ENCODE measurements at regions not wholly inside any gene's neighbourhood (a gene's known extent, or its start where the extent isn't known, plus 50 kb on each side); places are given as distances from the start of the nearest gene placed in this dataset.

DNA sequence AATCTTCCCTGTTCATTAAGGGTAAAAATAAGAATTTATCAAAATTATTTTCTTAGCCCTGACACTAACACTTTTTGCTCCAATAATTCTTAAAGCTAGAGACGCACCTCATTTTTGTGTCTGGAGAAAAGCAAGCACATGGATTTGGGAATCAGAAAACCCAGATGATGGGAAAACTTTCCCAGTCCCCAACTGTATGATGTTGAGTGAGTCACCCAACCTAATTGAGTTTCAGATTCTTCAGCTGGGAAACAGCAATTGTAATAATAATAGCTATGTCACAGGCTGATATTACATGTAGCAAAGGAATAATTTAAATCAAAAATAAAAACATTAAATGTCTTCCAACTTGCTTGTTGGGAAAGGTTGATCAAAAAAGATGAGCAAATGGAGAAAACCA lies 159.0 kb downstream of the MIS18A start:
- peaks cover 8% of the 10 kb centered on the region; the same call in 1 of the 2 replicates for H3K4me1 ChIP-seq (ENCODE audit: low read length)
- H3K9ac ChIP-seq (ENCODE audit: low read length): no peak overlapping the region
- H3K79me2 ChIP-seq (ENCODE audit: low read length): no peaks in the 10 kb centered on the region
- no peaks in the 10 kb centered on the region for H3K27me3 ChIP-seq (ENCODE audit: low read depth, low read length)
- no peaks in the 10 kb centered on the region for H3K36me3 ChIP-seq (replicated peaks; ENCODE audit: low read depth, low read length)
- no peaks in the 10 kb centered on the region; the same call in 1 of the 2 replicates for H3K9me3 ChIP-seq (ENCODE audit: insufficient read depth, low read length)
- H3K4me2 ChIP-seq (ENCODE audit: low read length): no peak overlapping the region
- H3K4me3 ChIP-seq (ENCODE audit: low read length): no peak overlapping the region
- TF ChIP-seq, protein P1, sequence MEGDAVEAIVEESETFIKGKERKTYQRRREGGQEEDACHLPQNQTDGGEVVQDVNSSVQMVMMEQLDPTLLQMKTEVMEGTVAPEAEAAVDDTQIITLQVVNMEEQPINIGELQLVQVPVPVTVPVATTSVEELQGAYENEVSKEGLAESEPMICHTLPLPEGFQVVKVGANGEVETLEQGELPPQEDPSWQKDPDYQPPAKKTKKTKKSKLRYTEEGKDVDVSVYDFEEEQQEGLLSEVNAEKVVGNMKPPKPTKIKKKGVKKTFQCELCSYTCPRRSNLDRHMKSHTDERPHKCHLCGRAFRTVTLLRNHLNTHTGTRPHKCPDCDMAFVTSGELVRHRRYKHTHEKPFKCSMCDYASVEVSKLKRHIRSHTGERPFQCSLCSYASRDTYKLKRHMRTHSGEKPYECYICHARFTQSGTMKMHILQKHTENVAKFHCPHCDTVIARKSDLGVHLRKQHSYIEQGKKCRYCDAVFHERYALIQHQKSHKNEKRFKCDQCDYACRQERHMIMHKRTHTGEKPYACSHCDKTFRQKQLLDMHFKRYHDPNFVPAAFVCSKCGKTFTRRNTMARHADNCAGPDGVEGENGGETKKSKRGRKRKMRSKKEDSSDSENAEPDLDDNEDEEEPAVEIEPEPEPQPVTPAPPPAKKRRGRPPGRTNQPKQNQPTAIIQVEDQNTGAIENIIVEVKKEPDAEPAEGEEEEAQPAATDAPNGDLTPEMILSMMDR (IDR thresholded peaks at IDR 0.05; ENCODE audit: low read depth, low read length): no peak
- TF ChIP-seq EZH2phosphoT487 (IDR thresholded peaks at IDR 0.05; ENCODE audit: low read depth): no peak
- H4K20me1 ChIP-seq (ENCODE audit: insufficient read depth, low read length): no peaks in the 10 kb centered on the region
- no peak overlapping the region for H3K27ac ChIP-seq (ENCODE audit: low read length)
- H2AFZ ChIP-seq (ENCODE audit: low read depth, low read length): no peak overlapping the region

GRCh38 chr21:32119389-32119788 lies 159.5 kb downstream of the MIS18A start:
- TF ChIP-seq EZH2phosphoT487 (IDR thresholded peaks at IDR 0.05; ENCODE audit: low read depth): no peak
- TF ChIP-seq, protein P1 (IDR thresholded peaks at IDR 0.05; ENCODE audit: low read depth, low read length): no peak
- H3K4me1 ChIP-seq (ENCODE audit: low read length): peaks cover 8% of the 10 kb centered on the region; the same call in 1 of the 2 replicates
- H2AFZ ChIP-seq (ENCODE audit: low read depth, low read length): no peak overlapping the region
- no peaks in the 10 kb centered on the region for H3K27me3 ChIP-seq (ENCODE audit: low read depth, low read length)
- H3K4me2 ChIP-seq (ENCODE audit: low read length): no peak overlapping the region
- H3K9me3 ChIP-seq (ENCODE audit: insufficient read depth, low read length): no peaks in the 10 kb centered on the region; the same call in 1 of the 2 replicates
- H3K27ac ChIP-seq (ENCODE audit: low read length): no peak overlapping the region
- no peak overlapping the region for H3K9ac ChIP-seq (ENCODE audit: low read length)
- H3K4me3 ChIP-seq (ENCODE audit: low read length): no peak overlapping the region
- no peaks in the 10 kb centered on the region for H3K36me3 ChIP-seq (replicated peaks; ENCODE audit: low read depth, low read length)
- H3K79me2 ChIP-seq (ENCODE audit: low read length): no peaks in the 10 kb centered on the region
- H4K20me1 ChIP-seq (ENCODE audit: insufficient read depth, low read length): no peaks in the 10 kb centered on the region

- no peaks in the 10 kb centered on the region for H4K20me1 ChIP-seq (ENCODE audit: insufficient read depth, low read length)
- H2AFZ ChIP-seq (ENCODE audit: low read depth, low read length): no peak overlapping the region
- H3K27ac ChIP-seq (ENCODE audit: low read length): no peak overlapping the region
- TF ChIP-seq, protein P1 (IDR thresholded peaks at IDR 0.05; ENCODE audit: low read depth, low read length): no peak
- no peak for TF ChIP-seq EZH2phosphoT487 (IDR thresholded peaks at IDR 0.05; ENCODE audit: low read depth)
- H3K4me2 ChIP-seq (ENCODE audit: low read length): no peak overlapping the region
- no peaks in the 10 kb centered on the region for H3K4me1 ChIP-seq (ENCODE audit: low read length)
- peaks cover 22% of the 10 kb centered on the region for H3K27me3 ChIP-seq (ENCODE audit: low read depth, low read length)
- no peaks in the 10 kb centered on the region for H3K9me3 ChIP-seq (ENCODE audit: insufficient read depth, low read length)
- H3K4me3 ChIP-seq (ENCODE audit: low read length): no peak overlapping the region
- no peaks in the 10 kb centered on the region for H3K79me2 ChIP-seq (ENCODE audit: low read length)
- no peak overlapping the region for H3K9ac ChIP-seq (ENCODE audit: low read length)
- H3K36me3 ChIP-seq (replicated peaks; ENCODE audit: low read depth, low read length): no peaks in the 10 kb centered on the region
Observed at GRCh38 chr21:32114419-32115035, 164.3 kb downstream of the MIS18A start.

DNA sequence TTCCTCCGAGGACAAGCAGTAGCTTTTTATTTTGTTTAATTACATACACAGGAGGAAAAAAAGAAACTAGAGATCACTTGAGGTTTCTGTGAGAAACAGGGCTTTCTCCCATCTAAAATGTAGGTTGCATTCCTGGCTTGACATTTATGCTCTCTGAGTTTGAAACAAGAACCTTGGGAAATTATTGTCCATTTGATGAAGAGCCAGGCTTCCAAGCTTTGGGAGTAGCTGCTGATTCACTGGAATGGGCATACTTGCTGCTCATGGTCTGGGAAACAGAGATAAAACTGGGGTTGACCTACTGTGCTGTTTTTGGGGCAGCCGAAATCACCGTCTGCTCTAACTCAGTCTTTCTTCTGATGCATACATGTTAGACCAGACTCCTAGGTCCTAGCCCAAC lies 165.4 kb downstream of the MIS18A start:
- no peak overlapping the region for H3K27ac ChIP-seq (ENCODE audit: low read length)
- no peak overlapping the region for H3K9ac ChIP-seq (ENCODE audit: low read length)
- H3K36me3 ChIP-seq (replicated peaks; ENCODE audit: low read depth, low read length): no peaks in the 10 kb centered on the region
- no peaks in the 10 kb centered on the region for H3K79me2 ChIP-seq (ENCODE audit: low read length)
- H2AFZ ChIP-seq (ENCODE audit: low read depth, low read length): no peak overlapping the region
- H3K4me3 ChIP-seq (ENCODE audit: low read length): no peak overlapping the region
- no peaks in the 10 kb centered on the region for H3K4me1 ChIP-seq (ENCODE audit: low read length)
- no peak for TF ChIP-seq EZH2phosphoT487 (IDR thresholded peaks at IDR 0.05; ENCODE audit: low read depth)
- TF ChIP-seq, protein P1 (IDR thresholded peaks at IDR 0.05; ENCODE audit: low read depth, low read length): no peak
- peaks cover 22% of the 10 kb centered on the region for H3K27me3 ChIP-seq (ENCODE audit: low read depth, low read length)
- no peaks in the 10 kb centered on the region for H4K20me1 ChIP-seq (ENCODE audit: insufficient read depth, low read length)
- no peaks in the 10 kb centered on the region for H3K9me3 ChIP-seq (ENCODE audit: insufficient read depth, low read length)
- no peak overlapping the region for H3K4me2 ChIP-seq (ENCODE audit: low read length)

All from OCI-LY3 (cell line).